Glutamatergic neuron (in vitro differentiated cells): ENCODE measurements at regions not wholly inside any gene's neighbourhood (a gene's known extent, or its start where the extent isn't known, plus 50 kb on each side); places are given as distances from the start of the nearest gene placed in this dataset.

Source experiments
- DNase-seq: peaks from one replicate; pipeline ENCODE4 v3.0.0; 2022
- H3K27ac Mint-ChIP-seq: one replicate; pipeline ENCODE4 v1.8.0; 2020; ENCODE audit warnings: mild to moderate bottlenecking, mixed read lengths, inconsistent platforms; ENCODE audit not compliant: unreplicated experiment
- H3K27me3 Mint-ChIP-seq: one replicate; pipeline ENCODE4 v1.8.0; 2020; ENCODE audit warnings: mild to moderate bottlenecking, moderate library complexity, mixed read lengths, inconsistent platforms; ENCODE audit not compliant: unreplicated experiment
- H3K36me3 Mint-ChIP-seq: one replicate; pipeline ENCODE4 v1.8.0; 2020; ENCODE audit warnings: mild to moderate bottlenecking, mixed read lengths, inconsistent platforms; ENCODE audit not compliant: unreplicated experiment
- H3K4me1 Mint-ChIP-seq: one replicate; pipeline ENCODE4 v1.8.0; 2020; ENCODE audit warnings: mild to moderate bottlenecking, low read depth, mixed read lengths, inconsistent platforms; ENCODE audit not compliant: unreplicated experiment
- H3K4me3 Mint-ChIP-seq: one replicate; pipeline ENCODE4 v1.8.0; 2020; ENCODE audit warnings: mild to moderate bottlenecking, mixed read lengths, inconsistent platforms; ENCODE audit not compliant: unreplicated experiment
- H3K9me3 Mint-ChIP-seq: one replicate; pipeline ENCODE4 v1.8.0; 2020; ENCODE audit warnings: mild to moderate bottlenecking, moderate library complexity, mixed read lengths, inconsistent platforms; ENCODE audit not compliant: unreplicated experiment
- TF ChIP-seq, protein P1 (sequence below): fragments of 200-600 bp; sonication (generic); IDR thresholded peaks from one replicate; pipeline ENCODE4 v1.5.0; 2021; ENCODE audit not compliant: partially characterized antibody, unreplicated experiment

GRCh38 chr1:29986986-29987385 is 736.4 kb downstream of the MATN1 start:
- no peak overlapping the region for H3K27ac Mint-ChIP-seq
- H3K4me1 Mint-ChIP-seq: no peaks in the 10 kb centered on the region
- no peaks in the 10 kb centered on the region for H3K9me3 Mint-ChIP-seq
- no peak overlapping the region for H3K4me3 Mint-ChIP-seq
- H3K27me3 Mint-ChIP-seq: no peaks in the 10 kb centered on the region
- no peak for DNase-seq
- H3K36me3 Mint-ChIP-seq: peaks cover 8% of the 10 kb centered on the region
- TF ChIP-seq, protein P1, sequence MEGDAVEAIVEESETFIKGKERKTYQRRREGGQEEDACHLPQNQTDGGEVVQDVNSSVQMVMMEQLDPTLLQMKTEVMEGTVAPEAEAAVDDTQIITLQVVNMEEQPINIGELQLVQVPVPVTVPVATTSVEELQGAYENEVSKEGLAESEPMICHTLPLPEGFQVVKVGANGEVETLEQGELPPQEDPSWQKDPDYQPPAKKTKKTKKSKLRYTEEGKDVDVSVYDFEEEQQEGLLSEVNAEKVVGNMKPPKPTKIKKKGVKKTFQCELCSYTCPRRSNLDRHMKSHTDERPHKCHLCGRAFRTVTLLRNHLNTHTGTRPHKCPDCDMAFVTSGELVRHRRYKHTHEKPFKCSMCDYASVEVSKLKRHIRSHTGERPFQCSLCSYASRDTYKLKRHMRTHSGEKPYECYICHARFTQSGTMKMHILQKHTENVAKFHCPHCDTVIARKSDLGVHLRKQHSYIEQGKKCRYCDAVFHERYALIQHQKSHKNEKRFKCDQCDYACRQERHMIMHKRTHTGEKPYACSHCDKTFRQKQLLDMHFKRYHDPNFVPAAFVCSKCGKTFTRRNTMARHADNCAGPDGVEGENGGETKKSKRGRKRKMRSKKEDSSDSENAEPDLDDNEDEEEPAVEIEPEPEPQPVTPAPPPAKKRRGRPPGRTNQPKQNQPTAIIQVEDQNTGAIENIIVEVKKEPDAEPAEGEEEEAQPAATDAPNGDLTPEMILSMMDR: no peak

DNA sequence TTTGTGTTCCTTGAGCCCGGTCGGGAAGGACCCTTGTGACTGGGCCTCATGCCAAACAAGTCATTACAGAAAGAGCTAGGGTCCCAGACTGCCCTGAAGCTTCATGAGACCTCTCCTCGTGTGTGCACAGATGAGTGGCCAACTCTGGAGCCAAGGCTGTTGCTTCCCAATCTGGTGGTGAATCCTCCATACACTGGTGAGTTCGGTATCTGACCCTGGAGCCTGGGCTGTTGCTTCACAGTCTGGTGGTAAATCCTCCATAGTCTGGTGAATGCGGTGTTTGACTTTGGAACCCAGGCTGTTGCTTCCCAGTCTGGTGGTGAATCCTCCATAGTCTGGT is 737.8 kb downstream of the MATN1 start:
- TF ChIP-seq, protein P1: no peak
- DNase-seq: no peak
- Mint-ChIP-seq H3K4me1 (no peaks in the 10 kb centered on the region), H3K9me3 (no peaks in the 10 kb centered on the region), H3K27ac (no peak overlapping the region), H3K27me3 (peaks cover 1% of the 10 kb centered on the region), H3K4me3 (no peak overlapping the region), H3K36me3 (peaks cover 8% of the 10 kb centered on the region)

DNA sequence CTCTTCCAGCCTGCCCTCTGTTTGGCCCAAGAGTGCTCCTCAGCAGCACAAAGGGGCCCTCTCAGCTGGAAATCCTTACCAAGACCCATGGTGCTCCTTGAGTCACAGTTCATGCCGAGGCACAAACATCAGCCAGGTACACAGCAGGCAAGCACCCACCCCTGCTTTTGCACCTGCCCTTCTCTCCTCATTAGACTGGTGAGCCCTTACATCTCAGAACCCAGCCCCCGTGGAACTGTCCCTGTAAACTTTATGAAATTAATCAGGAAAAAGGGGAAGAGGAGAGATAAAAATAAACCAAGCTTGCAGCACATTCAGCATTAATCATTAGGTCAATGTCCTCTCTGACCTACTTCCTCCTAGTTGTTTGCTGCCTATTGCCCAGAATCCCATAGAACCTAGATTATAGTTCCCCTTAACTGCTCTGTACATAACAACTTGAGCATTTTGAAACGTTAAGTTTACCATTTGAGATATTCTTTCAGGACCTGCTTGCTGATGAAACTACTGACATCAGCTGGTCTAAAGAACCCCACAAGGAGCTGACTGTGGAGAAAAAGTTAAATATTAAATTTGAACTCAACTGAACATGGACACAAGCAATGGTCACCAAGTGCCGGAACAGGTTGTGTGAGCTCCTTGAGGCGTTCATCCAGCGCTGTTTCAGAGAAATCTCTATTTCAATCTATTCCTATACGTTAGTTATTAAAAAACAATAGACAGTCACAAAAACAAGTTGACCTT is 738.4 kb downstream of the MATN1 start:
- no peaks in the 10 kb centered on the region for H3K4me1 Mint-ChIP-seq
- no peak for DNase-seq
- H3K4me3 Mint-ChIP-seq: no peak overlapping the region
- peaks cover 8% of the 10 kb centered on the region for H3K36me3 Mint-ChIP-seq
- peaks cover 1% of the 10 kb centered on the region for H3K27me3 Mint-ChIP-seq
- no peaks in the 10 kb centered on the region for H3K9me3 Mint-ChIP-seq
- TF ChIP-seq, protein P1: no peak
- no peak overlapping the region for H3K27ac Mint-ChIP-seq

DNA sequence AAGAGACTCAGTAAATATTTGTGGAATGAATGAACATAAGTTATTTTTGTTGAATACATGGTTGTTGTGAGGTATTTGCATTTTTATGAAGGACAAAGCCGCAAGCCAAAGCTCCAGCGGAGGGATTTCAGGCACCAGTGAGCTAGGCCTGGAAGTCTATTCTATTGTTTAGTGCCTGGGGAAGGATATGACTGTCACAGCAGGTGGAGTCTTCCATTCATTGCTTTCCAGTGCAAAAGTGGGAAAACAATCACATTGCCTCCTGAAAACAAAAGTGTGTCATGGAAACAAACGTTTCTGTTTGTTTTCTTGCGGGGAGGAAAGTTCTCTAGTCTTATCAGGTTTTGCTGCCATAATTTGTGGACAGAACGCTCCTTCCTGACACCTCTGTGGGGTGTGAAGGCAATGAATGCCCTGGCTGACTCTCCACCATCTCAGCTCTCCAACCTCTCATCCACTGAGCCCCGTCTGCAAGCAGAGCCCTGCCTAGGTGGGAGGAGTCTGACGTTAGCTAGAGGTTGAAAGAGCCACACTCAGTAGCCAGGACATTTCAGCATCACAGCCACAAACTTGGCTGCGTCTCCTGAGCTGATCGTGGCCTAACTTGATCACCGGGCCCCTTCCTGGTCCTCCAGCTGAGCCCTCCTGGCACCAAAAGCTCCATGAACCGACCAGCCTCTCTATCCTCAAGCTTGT is 739.1 kb downstream of the MATN1 start:
- no peak overlapping the region for H3K27ac Mint-ChIP-seq

More for the DNA sequence above, 739.1 kb downstream of the MATN1 start:
- Mint-ChIP-seq H3K4me3 (no peak overlapping the region), H3K4me1 (no peaks in the 10 kb centered on the region), H3K36me3 (peaks cover 4% of the 10 kb centered on the region), H3K9me3 (no peaks in the 10 kb centered on the region), H3K27me3 (peaks cover 1% of the 10 kb centered on the region)
- TF ChIP-seq, protein P1: no peak
- no peak for DNase-seq
